Immature natural killer cell (primary cell): ENCODE measurements at regions not wholly inside any gene's neighbourhood (a gene's known extent, or its start where the extent isn't known, plus 50 kb on each side); places are given as distances from the start of the nearest gene placed in this dataset.

ENCODE experiments used
- DNase-seq, 3 donors: peaks; one replicate each; pipeline ENCODE4 v3.0.0; 2022; ENCODE audit warnings: mixed read lengths in 1 of 3
- H3K27ac Mint-ChIP-seq, 6 donors: one replicate each; pipeline ENCODE4 v1.8.0; 2020; ENCODE audit warnings: mixed read lengths in 6 of 6, mild to moderate bottlenecking in 5 of 6, inconsistent platforms in 4 of 6, moderate library complexity in 3 of 6
- H3K27me3 Mint-ChIP-seq, 3 donors: one replicate each; pipeline ENCODE4 v1.8.0; 2020 to 2021; ENCODE audit warnings: low read depth in 3 of 3, mild to moderate bottlenecking in 3 of 3, mixed read lengths in 3 of 3, moderate library complexity in 3 of 3, inconsistent platforms in 1 of 3
- H3K36me3 Mint-ChIP-seq, 3 donors: one replicate each; pipeline ENCODE4 v1.8.0; 2020; ENCODE audit warnings: mixed read lengths in 3 of 3, inconsistent platforms in 2 of 3, mild to moderate bottlenecking in 2 of 3
- H3K4me1 Mint-ChIP-seq, 2 donors: one replicate each; pipeline ENCODE4 v1.8.0; 2020; ENCODE audit warnings: inconsistent platforms in 2 of 2, mild to moderate bottlenecking in 2 of 2, mixed read lengths in 2 of 2, moderate library complexity in 1 of 2
- H3K4me3 Mint-ChIP-seq, 5 donors: one replicate each; pipeline ENCODE4 v1.8.0; 2020; ENCODE audit warnings: mild to moderate bottlenecking in 5 of 5, mixed read lengths in 5 of 5, inconsistent platforms in 3 of 5, moderate library complexity in 3 of 5
- H3K9me3 Mint-ChIP-seq, 6 donors: one replicate each; pipeline ENCODE4 v1.8.0; 2020; ENCODE audit warnings: mild to moderate bottlenecking in 6 of 6, mixed read lengths in 6 of 6, inconsistent platforms in 4 of 6, moderate library complexity in 3 of 6

- Mint-ChIP-seq H3K4me1 (no peaks in the 10 kb centered on the region), H3K36me3 (no peaks in the 10 kb centered on the region), H3K27me3 (no peaks in the 10 kb centered on the region), H3K4me3 (no peak overlapping the region), H3K27ac (no peak overlapping the region), H3K9me3 (peaks cover 7 to 54% (median 28%) of the 10 kb centered on the region in 6 donors)
- no peak for DNase-seq
Observed at GRCh38 chr5:27947088-27947487, 908.7 kb upstream of the CDH9 start.

- no peak overlapping the region for H3K4me3 Mint-ChIP-seq
- no peaks in the 10 kb centered on the region for H3K36me3 Mint-ChIP-seq
- no peak for DNase-seq
- peaks cover 3 to 49% (median 23%) of the 10 kb centered on the region in 6 donors for H3K9me3 Mint-ChIP-seq
- H3K27ac Mint-ChIP-seq = no peak overlapping the region
- no peaks in the 10 kb centered on the region for H3K27me3 Mint-ChIP-seq
- no peaks in the 10 kb centered on the region for H3K4me1 Mint-ChIP-seq
Observed at GRCh38 chr5:27944471-27944870, 906.1 kb upstream of the CDH9 start.

- DNase-seq = no peak
- Mint-ChIP-seq H3K36me3 (no peaks in the 10 kb centered on the region), H3K27me3 (no peaks in the 10 kb centered on the region), H3K4me1 (no peaks in the 10 kb centered on the region), H3K27ac (no peak overlapping the region), H3K9me3 (peaks cover 11 to 50% (median 31%) of the 10 kb centered on the region in 6 donors), H3K4me3 (no peak overlapping the region)
Observed at GRCh38 chr5:27938989-27939388, 900.6 kb upstream of the CDH9 start.

- no peak overlapping the region for H3K27ac Mint-ChIP-seq
- no peak overlapping the region for H3K4me3 Mint-ChIP-seq
- peaks cover 0 to 5% (median 0%) of the 10 kb centered on the region in 3 donors for H3K36me3 Mint-ChIP-seq
- H3K27me3 Mint-ChIP-seq = peaks cover 0 to 2% (median 0%) of the 10 kb centered on the region in 3 donors
- H3K4me1 Mint-ChIP-seq = no peaks in the 10 kb centered on the region
- no peak for DNase-seq
- H3K9me3 Mint-ChIP-seq = peaks cover 10 to 35% (median 19%) of the 10 kb centered on the region in 6 donors
Observed at GRCh38 chr5:27928060-27928459, 889.7 kb upstream of the CDH9 start.

GRCh38 chr5:27911216-27911615, 872.8 kb upstream of the CDH9 start:
- Mint-ChIP-seq H3K9me3 (peaks cover 4 to 52% (median 34%) of the 10 kb centered on the region in 6 donors), H3K27ac (no peak overlapping the region), H3K27me3 (no peaks in the 10 kb centered on the region), H3K4me1 (no peaks in the 10 kb centered on the region), H3K36me3 (peaks cover 0 to 6% (median 0%) of the 10 kb centered on the region in 3 donors), H3K4me3 (no peak overlapping the region)
- DNase-seq = no peak

- Mint-ChIP-seq H3K36me3 (peaks cover 0 to 6% (median 0%) of the 10 kb centered on the region in 3 donors), H3K9me3 (peaks cover 2 to 55% (median 35%) of the 10 kb centered on the region in 6 donors), H3K4me1 (no peaks in the 10 kb centered on the region), H3K4me3 (no peak overlapping the region), H3K27ac (no peak overlapping the region), H3K27me3 (no peaks in the 10 kb centered on the region)
- DNase-seq = no peak
Observed at GRCh38 chr5:27908341-27908740, 870.0 kb upstream of the CDH9 start.

GRCh38 chr5:27906931-27907601, 868.7 kb upstream of the CDH9 start:
- Mint-ChIP-seq H3K4me3 (no peak overlapping the region), H3K27ac (no peak overlapping the region), H3K4me1 (no peaks in the 10 kb centered on the region), H3K36me3 (peaks cover 0 to 11% (median 0%) of the 10 kb centered on the region in 3 donors), H3K9me3 (peaks cover 0 to 58% (median 40%) of the 10 kb centered on the region in 6 donors), H3K27me3 (no peaks in the 10 kb centered on the region)
- no peak for DNase-seq

- H3K36me3 Mint-ChIP-seq = peaks cover 0 to 11% (median 0%) of the 10 kb centered on the region in 3 donors
- no peaks in the 10 kb centered on the region for H3K4me1 Mint-ChIP-seq
- no peak for DNase-seq
- no peak overlapping the region for H3K4me3 Mint-ChIP-seq
- H3K27me3 Mint-ChIP-seq = no peaks in the 10 kb centered on the region
- H3K9me3 Mint-ChIP-seq = peaks cover 0 to 60% (median 41%) of the 10 kb centered on the region in 6 donors
- H3K27ac Mint-ChIP-seq = no peak overlapping the region
Observed at GRCh38 chr5:27906481-27906880, 868.1 kb upstream of the CDH9 start.

GRCh38 chr5:27900761-27901160, 862.4 kb upstream of the CDH9 start:
- H3K36me3 Mint-ChIP-seq = peaks cover 0 to 5% (median 0%) of the 10 kb centered on the region in 3 donors
- no peak for DNase-seq
- H3K4me1 Mint-ChIP-seq = no peaks in the 10 kb centered on the region
- peaks cover 8 to 70% (median 45%) of the 10 kb centered on the region in 6 donors for H3K9me3 Mint-ChIP-seq
- no peaks in the 10 kb centered on the region for H3K27me3 Mint-ChIP-seq
- H3K27ac Mint-ChIP-seq = no peak overlapping the region
- H3K4me3 Mint-ChIP-seq = no peak overlapping the region

GRCh38 chr5:27876071-27876470, 837.7 kb upstream of the CDH9 start:
- no peaks in the 10 kb centered on the region for H3K36me3 Mint-ChIP-seq
- H3K9me3 Mint-ChIP-seq = peaks cover 11 to 62% (median 51%) of the 10 kb centered on the region in 6 donors
- H3K27ac Mint-ChIP-seq = no peak overlapping the region
- H3K27me3 Mint-ChIP-seq = peaks cover 0 to 1% (median 0%) of the 10 kb centered on the region in 3 donors
- no peaks in the 10 kb centered on the region for H3K4me1 Mint-ChIP-seq
- H3K4me3 Mint-ChIP-seq = no peak overlapping the region
- DNase-seq = no peak

GRCh38 chr5:27875148-27875547, 836.8 kb upstream of the CDH9 start:
- no peak overlapping the region for H3K4me3 Mint-ChIP-seq
- H3K4me1 Mint-ChIP-seq = no peaks in the 10 kb centered on the region
- peaks cover 13 to 58% (median 46%) of the 10 kb centered on the region in 6 donors for H3K9me3 Mint-ChIP-seq
- no peak overlapping the region for H3K27ac Mint-ChIP-seq
- no peaks in the 10 kb centered on the region for H3K36me3 Mint-ChIP-seq
- no peak for DNase-seq
- H3K27me3 Mint-ChIP-seq = no peaks in the 10 kb centered on the region

GRCh38 chr5:27868292-27868691, 829.9 kb upstream of the CDH9 start:
- Mint-ChIP-seq H3K27ac (no peak overlapping the region), H3K4me3 (no peak overlapping the region), H3K27me3 (no peaks in the 10 kb centered on the region), H3K9me3 (peaks cover 13 to 62% (median 45%) of the 10 kb centered on the region in 6 donors), H3K4me1 (no peaks in the 10 kb centered on the region), H3K36me3 (no peaks in the 10 kb centered on the region)
- no peak for DNase-seq

GRCh38 chr5:27855491-27855890, 817.1 kb upstream of the CDH9 start:
- Mint-ChIP-seq H3K4me3 (no peak overlapping the region), H3K27ac (no peak overlapping the region), H3K4me1 (no peaks in the 10 kb centered on the region), H3K36me3 (no peaks in the 10 kb centered on the region), H3K9me3 (peaks cover 20 to 68% (median 38%) of the 10 kb centered on the region in 6 donors), H3K27me3 (no peaks in the 10 kb centered on the region)
- no peak for DNase-seq

- Mint-ChIP-seq H3K4me1 (no peaks in the 10 kb centered on the region), H3K9me3 (peaks cover 20 to 69% (median 39%) of the 10 kb centered on the region in 6 donors), H3K27me3 (no peaks in the 10 kb centered on the region), H3K4me3 (no peak overlapping the region), H3K36me3 (no peaks in the 10 kb centered on the region), H3K27ac (no peak overlapping the region)
- no peak for DNase-seq
Observed at GRCh38 chr5:27854243-27854852, 816.0 kb upstream of the CDH9 start.
